Activated CD4-positive, alpha-beta T cell treated with anti-CD3 and anti-CD28 coated beads for 48 hours (primary cell): ENCODE measurements at regions not wholly inside any gene's neighbourhood (a gene's known extent, or its start where the extent isn't known, plus 50 kb on each side); places are given as distances from the start of the nearest gene placed in this dataset.
"Not testable (repeated sequence)": the region's sequence is repeated elsewhere in the genome, so short reads cannot be mapped to it uniquely, and the experiment has no call there.

Experiments used
- DNase-seq: peaks from one replicate; pipeline ENCODE4 v3.0.0-alpha.2; 2020

DNA sequence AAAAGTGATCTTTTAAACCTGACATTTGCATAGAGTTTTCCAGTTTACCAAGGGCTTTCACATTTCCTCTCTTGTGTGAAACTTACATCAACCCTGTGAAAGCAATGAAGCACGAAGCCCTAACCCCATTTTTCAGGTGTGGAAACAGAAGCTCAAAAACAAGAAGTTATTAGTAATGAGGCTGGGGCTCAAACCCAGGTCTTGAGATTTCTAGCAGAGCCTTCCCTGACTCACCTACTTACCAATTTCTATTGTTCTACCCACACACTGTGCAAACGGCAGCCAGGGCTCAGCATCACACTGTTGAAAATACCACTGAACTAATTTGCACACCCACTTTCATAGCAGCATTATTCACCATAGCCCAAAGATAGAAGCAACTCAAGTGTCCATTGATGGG lies 117.8 kb upstream of the IGF1R start:
- peak; percentile 39 for DNase-seq

DNA sequence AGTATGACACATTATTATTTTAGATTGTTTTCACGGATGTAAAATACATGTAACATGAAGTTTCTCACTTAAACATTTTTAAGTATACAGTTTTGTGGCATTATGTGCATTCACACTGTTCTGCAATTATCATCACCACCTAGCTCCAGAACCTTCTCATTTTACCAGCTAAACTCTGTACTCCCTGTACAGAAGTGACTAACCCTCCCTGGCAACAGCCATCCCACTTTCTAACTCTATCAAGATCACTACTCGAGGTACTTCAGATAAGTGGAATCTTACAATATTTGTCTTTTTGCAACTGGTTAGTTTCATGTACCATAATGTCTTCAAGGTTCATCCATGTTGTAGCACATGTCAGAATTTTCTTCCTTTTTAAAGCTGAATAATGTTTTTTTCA lies 116.3 kb upstream of the IGF1R start:
- DNase-seq = no peak

DNA sequence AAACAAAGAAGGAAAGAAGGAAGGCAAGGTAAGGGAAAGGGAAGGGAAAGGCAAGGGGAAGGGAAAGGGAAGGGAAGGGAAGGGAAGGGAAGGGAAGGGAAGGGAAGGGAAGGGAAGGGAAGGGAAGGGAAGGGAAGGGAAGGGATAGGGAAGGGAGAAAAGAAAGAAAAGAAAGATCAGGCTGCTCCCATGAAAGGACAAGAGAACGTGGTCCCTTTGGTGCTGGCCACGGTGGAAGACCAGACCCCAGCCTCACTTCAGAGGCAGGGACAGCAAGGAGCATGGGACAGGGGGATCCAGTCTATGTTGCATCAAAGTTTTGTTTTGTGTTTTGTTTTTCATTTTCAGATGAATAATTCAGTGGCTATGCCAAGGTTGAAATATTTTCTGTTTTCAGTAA lies 111.4 kb upstream of the IGF1R start:
- DNase-seq = no peak

DNA sequence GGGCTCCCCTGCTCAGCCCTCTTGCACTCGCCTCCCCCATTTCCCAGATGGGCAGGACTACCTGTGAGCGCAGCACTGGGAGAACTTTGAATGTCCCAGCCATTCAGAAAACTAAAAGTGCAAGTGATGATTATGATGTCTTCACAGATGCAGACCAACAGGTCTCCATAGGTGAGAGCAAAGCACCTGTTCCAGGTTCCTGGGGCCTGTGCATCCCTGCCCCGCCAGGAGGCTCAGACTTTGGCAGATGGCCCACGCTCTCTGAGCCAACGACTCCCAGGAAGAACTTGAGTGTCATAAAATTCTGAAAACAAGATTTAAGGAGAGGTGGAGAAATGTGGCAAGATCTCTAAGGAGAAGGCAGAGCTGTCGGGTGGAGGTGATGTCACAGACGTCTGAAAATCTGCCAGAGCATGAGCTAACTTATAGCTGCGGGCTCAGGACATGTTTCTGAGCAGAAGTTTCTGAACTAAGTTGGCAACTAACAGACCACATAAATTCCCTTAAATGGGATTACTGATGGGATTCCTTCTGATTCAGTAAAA lies 110.8 kb upstream of the IGF1R start:
- no peak for DNase-seq

DNA sequence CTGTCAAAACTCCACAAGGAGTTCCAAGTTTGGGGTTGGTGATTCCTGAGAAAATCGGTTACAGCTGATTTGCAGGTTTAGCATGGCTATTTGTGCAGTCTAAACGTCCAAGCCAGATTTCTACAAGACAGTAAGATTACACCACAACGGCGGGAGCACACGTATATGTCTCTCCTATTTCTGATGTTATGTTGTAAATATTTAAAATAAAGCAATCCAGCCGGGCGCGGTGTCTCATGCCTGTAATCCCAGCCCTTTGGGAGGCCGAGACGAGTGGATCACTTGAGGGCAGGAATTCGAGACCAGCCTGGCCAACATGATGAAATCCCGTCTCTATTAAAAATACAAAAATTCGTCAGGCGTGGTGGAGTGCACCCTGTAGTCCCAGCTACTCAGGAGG lies 106.8 kb upstream of the IGF1R start:
- no peak for DNase-seq

DNA sequence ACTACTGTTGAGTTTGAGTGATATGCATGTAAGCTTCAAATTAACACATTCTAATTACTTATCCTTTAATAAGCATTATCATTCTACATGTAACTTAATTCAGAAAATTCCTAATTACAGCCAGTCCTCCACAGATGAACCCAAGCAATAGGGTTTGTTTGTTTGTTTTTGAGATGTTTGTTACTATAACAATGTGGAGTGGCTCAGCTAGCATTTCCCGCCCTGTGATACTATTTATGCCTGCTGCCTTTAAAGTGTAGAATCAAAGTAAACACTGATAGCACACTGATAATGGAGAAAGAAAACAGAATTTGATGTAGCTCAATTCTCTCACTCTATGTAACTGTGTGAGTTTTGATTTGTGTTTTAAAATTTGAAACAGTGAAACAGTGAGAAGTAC lies 105.1 kb upstream of the IGF1R start:
- DNase-seq = no peak

DNA sequence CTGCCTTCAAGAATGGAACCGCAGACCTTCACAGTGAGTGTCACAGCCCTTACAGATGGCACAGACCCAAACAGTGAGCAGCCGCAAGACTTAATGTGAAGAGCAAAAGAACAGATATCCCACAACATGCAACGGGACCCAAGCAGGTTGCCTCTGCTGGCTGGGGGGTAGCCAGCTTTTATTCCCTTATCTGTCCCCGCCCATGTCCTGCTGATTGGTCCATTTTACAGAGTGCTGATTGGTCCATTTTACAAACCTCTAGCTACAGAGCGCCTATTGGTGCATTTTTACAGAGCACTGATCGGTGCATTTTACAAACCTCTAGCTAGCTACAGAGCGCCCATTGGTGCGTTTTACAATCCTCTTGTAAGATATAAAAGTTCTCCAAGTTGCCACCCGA lies 102.0 kb upstream of the IGF1R start:
- no peak for DNase-seq

DNA sequence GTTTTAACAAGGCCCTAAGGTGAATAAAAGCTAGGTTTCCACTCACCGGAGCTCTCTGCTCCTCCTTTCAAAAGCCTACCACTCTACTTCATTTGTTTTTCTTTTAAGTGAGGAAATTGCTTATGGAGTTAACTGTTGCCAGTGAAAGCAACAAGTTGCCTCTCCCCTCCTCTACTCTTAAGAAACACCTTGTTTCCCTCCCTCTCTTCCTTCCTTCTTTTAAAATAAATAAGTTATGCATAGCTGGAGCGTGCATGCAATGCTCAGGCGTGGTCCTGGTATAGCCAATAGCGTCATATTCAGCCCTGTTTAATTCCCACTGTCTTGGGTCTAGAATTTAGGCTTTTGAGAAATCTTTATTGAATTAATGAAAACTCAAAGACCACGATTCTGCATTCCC lies 101.1 kb upstream of the IGF1R start:
- no peak for DNase-seq

DNA sequence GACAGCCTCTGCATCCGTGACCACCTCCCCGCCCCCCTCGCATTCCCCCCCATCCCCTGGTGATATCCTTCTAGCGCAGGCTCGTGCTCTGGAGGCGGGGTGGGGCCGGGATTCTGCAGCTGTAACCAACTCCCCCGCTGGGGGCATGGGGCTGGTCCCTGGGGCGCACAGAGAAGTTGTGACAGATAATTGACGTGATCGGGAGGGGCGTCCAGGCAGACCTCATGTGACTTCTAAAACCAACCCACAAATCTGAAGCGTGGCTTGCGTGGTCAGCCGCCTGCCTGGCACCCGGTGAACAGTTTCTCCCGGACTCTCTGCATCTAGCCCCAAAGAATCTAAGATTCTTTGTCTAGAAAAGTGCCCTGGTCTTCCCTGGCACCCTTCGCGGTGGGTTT lies 100.6 kb upstream of the IGF1R start:
- no peak for DNase-seq

DNA sequence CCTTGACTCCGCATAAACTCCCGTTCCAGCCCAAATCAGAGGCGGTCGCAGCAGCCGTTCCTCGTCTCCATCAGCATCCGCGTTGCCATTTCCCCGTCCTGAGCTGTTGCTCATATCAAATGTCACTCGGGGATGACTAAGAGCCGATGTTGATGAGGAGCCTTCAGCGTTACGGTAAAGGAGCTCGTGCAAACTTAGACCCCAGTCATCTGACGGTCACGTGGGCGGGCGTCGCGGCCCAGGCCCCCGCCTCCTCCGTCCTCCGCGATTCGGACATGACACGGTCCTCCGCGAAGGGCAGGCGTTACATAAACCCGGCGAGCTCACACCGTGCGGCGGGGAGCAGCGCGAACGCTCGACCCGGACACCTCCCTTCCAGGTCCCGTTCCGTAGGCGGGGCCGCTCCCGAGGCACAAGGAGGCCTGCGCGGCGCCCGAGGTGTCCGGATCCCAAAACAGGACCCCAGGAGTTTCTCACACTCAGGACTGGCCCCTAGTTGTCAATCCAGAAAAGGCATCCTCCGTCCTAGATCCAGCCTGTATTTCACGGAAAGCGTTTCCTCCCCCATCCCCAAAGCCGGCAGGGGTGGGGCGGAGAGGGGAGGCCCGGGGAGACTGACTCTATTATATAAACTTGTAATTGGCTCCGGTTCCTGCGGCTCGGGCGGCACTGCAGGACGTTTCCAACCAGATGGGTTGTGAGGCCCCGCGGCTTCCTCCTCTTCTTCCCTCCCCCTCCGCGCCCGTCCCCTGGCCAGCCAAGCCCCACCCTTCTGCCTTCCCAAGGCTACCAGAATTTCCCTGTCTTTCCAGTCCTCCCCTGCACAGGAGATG lies 100.0 kb upstream of the IGF1R start:
- peak; percentile 73 for DNase-seq

DNA sequence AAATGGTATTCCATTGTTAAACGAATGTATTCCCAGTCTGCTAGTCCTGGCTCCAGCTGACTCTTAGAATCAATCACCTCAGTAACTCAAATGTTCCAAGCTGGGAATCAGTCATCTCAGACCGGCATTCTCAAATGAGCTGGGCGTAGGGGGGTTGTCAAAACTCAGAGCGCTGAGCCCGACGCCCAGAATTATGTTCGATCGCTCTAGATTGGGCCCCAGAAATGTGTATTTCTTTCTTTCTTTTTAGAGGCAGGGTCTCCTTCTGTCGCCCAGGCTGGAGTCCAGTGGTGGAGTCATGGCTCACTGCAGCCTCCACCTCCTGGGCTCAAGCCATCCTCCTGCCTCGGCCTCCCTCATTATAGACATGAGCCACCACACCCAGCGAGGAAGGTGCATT lies 99.3 kb upstream of the IGF1R start:
- DNase-seq = no peak

DNA sequence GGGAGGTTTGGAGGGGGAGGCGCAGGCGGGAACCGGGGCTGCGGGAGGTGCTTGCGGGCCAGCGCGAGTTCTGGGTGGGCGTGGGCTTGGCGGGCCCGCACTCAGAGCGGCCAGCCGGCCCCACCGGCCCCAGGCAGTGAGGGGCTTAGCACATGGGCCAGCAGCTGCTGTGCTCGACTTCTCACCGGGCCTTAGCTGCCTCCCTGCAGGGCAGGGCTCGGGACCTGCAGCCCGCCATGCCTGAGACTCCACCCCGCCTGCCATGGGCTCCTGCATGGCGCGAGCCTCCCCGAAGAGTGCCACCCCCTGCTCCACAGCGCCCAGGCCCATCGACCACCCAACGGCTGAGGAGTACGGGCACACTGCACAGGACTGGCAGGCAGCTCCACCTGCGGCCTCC lies 98.6 kb upstream of the IGF1R start:
- no peak for DNase-seq

DNA sequence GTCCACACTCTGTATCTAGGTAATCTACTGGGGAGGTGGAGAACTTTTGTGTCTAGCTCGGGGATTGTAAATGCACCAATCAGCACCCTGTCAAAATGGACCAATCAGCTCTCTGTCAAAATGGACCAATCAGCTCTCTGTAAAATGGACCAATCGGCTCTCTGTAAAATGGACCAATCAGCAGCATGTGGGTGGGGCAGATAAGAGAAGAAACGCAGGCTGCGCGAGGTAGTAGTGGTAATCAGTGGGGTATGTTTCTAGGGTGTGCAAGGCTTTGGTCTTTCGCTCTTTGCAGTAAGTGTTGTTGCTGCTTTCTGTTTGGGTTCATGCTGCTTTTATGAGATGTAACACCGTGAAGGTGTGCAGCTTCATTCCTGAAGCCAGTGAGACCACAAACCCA lies 98.0 kb upstream of the IGF1R start:
- DNase-seq = not testable (repeated sequence)

DNA sequence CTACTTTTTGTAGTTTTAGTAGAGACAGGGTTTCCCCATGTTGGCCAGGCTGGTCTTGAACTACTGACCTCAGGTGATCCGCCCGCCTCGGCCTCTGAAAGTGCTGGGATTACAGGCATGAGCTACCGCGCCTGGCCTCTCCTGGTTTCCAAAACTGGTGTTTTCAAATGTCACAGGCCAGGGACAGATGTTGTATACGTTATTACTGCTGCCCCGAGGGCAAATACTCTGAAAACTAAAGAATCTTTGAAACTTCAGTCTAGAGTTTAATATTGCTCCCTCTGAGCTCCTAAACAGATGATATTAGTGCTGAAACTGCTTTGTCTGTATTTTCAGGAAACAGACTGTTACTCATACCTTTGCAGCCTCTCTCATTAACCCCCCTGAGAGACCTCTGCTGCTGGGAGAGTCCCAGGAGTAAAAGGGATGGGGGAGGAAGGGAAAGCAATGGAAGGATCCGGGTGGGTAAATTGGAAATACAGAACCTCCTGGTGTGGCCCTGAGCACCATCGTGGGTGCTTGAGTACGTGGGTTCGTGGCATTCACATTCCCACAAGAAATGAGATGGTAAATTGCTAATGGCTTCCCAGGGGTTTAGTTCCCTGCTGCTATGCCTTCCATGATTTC lies 96.3 kb upstream of the IGF1R start:
- DNase-seq = no peak

DNA sequence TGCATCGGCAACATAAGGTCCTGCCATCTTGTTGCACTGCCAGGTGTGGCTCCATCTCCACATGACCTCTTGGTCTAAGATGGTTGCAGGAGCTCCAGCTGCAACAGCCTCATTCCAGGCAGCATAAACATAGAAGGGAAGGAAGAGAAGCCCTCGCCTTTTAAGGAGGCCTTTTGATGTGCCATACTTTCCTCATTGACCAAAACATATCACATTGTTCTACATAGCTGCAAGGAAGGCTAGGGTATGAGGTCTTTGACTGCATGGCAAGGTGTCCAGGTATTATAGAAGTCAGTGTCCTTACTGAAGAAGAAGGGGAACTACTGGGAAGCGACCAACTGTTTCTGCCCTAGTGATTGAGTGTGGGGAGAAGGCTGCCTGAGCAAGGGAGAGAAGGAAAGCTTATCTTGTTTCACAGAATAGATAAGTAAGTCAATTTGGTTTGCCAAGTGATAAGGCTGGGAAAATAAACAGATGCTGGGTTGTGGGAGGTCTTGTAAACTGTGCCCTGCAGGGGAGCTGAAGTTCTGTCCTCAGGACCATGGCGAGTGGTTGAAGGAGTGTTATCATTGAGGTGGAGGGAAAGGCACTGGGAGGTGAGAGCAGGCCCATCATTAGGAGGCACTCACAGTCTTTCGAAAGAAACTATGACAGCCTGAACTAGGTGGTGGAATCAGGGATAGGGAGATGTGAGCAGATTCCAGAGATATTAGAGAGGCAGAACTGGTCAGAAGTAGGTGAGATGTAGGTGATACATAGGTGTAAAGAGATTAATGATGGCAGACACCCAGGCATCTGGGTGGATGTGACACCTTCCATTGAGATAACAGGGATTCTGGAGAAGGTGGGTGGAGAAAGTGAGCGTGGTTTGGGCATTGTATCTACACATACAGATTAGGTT lies 93.8 kb upstream of the IGF1R start:
- DNase-seq = no peak

DNA sequence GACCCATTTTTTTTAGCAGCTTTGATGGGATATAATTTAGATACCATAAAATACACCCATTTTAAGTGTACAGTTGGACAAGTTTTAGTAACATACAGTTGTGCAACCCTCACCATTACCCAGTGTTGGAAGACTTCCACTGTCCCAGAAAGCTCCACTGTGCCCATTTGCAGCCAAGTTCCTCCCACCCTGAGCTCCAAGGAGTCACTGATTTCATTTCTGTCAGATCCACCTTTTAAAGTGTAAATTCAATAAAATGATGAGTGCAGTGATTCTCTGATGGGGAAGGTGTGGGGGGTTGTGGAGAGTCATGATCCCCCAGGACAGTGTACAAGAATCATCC lies 93.2 kb upstream of the IGF1R start:
- DNase-seq = no peak

DNA sequence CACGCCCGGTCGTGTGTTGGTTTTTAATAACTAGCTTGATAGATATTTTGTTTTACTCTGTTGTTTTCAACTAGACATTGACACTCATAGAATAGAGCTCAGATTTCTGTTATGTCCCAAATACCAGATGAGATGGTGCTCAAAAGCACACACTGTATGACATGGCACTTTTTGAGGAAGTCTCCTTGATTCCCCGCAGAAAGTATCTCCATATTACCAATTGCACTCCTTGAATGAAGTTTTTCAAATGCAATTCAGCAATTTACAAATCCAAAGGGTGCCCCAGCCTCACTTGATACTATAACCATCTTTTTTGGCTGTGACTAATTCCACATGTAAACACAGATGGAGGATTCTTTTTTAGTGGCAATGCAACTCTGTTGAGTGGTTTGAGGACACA lies 92.0 kb upstream of the IGF1R start:
- no peak for DNase-seq

DNA sequence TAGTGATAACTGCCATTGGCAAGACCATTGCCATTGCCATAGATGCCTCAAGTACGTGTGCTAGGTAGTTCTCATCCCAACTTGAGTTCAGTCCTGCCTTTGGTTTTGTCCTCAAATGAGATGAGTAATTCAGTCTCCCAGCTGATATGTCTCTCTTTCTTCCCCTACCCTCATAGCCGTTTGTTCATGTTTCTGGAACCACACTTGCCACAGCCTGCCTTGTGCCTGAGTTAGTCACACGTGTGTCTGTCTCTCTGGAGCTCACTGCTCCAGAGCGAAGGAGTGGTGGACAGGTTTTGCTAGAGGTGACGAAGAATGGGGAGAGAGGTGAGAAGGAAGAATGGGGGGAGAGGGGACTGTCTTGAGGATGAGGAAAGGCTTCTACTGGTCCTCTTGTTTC lies 88.0 kb upstream of the IGF1R start:
- peak; percentile 14 for DNase-seq

DNA sequence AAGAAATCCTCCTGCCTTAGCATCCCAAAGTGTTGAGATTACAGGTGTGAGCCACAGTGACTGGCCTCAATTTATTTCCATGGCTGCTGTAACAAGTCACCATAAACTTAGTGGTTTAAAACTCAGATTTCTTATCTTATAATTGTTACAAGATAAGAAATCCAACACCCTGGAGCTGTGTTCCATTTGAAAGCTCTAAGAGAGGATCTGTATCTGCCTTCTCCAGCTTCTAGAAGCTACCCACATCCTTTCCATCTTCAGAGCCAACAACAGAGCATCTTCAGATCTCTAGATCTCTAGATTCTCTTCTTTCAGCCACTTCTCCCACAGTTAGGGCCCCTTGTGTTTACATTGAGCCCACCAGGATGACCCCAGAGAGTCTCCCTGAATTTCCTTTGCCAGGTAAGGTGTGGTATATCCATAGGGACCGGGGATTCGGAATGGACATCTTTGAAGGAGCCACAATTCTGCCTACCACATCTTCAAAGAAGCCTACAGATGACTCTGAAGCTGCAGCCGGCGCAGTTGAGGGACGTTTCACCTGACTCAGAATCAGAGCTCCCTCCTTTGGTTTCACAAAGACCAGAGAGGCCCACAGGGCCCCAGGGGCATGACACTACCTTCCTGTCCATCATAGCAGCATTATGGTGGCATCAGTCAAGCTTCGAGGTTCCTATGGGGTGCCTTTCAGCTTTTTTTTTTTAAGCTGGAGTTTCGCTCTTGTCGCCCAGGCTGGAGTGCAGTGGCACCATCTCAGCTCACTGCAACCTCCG lies 87.0 kb upstream of the IGF1R start:
- DNase-seq = peak; percentile 58

DNA sequence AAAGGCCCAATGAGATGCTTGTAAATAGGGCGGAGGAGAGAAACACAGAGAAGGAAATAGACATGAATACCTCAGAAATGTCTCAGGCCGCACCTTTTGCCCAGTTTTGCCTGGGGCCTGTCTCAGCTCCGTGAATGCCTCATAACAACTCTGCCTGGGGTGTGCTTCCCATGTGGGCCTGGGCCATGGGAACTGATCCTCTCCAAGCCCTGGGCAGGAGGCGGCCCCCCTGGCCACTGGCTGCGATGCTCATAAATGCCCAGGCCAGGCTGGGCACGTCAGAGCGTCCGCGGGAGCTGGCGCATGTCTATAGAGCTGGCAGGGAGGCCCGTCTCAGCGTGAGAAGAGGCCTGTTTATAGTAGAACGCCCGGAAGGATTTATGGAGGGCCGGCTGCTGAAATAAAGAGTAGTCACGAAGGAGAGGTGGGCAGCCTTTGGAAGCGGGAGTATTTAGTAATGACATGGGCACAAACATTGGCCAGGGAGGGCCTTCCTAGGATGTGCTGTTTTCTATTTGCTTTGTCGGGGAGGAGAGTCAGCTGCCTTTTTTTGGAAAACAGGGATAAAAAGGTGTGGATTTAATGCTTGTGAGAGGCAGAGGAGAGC lies 85.9 kb upstream of the IGF1R start:
- no peak for DNase-seq

DNA sequence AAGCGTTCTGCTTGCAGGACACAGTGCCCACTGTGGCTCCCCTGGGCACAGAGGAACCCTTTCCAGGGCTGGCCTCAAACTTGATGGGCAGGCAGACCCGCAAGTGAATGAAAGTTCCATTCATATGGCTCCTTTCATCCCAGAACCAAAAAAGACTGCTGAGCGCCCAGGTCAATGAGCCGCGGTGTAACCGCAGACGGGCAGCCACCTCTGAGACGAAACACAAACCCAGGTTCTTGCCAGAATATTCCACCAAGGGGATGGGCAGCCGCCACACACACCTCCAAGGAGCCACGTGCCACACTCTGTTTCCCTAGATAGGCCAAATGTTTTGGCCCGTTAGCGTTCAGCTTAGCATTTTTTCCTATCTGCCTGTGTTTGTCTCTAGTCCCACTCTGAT lies 82.8 kb upstream of the IGF1R start:
- DNase-seq = no peak

DNA sequence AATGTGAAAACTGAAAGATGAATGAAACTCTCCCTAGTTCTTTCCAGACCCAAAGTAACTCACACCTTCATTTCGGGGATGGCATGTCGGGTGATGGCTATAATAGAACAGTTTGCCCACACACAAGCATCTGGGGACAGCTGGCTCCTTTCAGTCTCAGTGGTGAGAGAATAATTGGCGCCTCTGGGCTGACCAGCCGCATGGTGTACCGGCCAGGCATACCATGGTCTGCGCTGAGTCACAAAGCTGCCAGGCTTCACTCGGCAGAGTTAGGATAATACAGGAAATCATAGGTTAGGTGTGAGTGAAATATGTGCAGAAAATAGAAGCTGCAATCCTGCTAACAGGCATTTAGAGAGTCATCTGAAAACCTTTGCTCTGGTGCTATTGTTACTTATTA lies 80.4 kb upstream of the IGF1R start:
- no peak for DNase-seq
